A673 (cell line): ENCODE measurements at regions not wholly inside any gene's neighbourhood (a gene's known extent, or its start where the extent isn't known, plus 50 kb on each side); places are given as distances from the start of the nearest gene placed in this dataset.

ENCODE experiments used
- BruUV-seq: library from RNA; stranded (reverse); fragments of 400-500 nt; replicated peaks from 2 replicates; lab custom pipeline; 2021; lab: Mats Ljungman, UMichigan
- CTCF ChIA-PET: fragments of 300-600 bp; sonication (Branson Sonifier 250); formaldehyde crosslinking; loops from one replicate; lab custom pipeline; 2022; ENCODE audit warnings: antibody characterized with exemption; lab: Charles Lee
- POLR2A ChIA-PET: fragments of 300-600 bp; sonication (Branson Sonifier 250); formaldehyde crosslinking; loops from one replicate; lab custom pipeline; 2022; ENCODE audit warnings: antibody characterized with exemption; ENCODE audit not compliant: low non-redundant PET; lab: Charles Lee
- DNase-seq: peaks from one replicate; pipeline ENCODE4 v3.0.0-alpha.2; 2015; ENCODE audit warnings: low spot score
- H3K27ac ChIP-seq: fragments of 200-600 bp; sonication (generic); 2 replicates; pipeline ENCODE4 v1.5.1; 2016; ENCODE audit warnings: mixed run types, low read depth, mild to moderate bottlenecking, mixed read lengths, antibody characterized with exemption, low read length; ENCODE audit not compliant: poor library complexity, severe bottlenecking
- H3K27me3 ChIP-seq: fragments of 200-600 bp; sonication (generic); replicated peaks from 2 replicates; pipeline ENCODE4 v1.6.1; 2017; ENCODE audit warnings: mixed run types, low read depth, mild to moderate bottlenecking, mixed read lengths, antibody characterized with exemption, low read length; ENCODE audit not compliant: insufficient read depth, poor library complexity
- H3K36me3 ChIP-seq: fragments of 200-600 bp; sonication (generic); 2 replicates; pipeline ENCODE4 v1.6.1; 2016; ENCODE audit warnings: mixed run types, mild to moderate bottlenecking, mixed read lengths, antibody characterized with exemption, low read length; ENCODE audit not compliant: insufficient read depth, poor library complexity, severe bottlenecking
- H3K4me1 ChIP-seq: fragments of 200-600 bp; sonication (generic); 2 replicates; pipeline ENCODE4 v1.6.1; 2017; ENCODE audit warnings: mixed run types, mild to moderate bottlenecking, mixed read lengths, antibody characterized with exemption, low read length; ENCODE audit not compliant: insufficient read depth, poor library complexity, severe bottlenecking
- H3K4me3 ChIP-seq: fragments of 200-600 bp; sonication (generic); 2 replicates; pipeline ENCODE4 v1.5.1; 2016; ENCODE audit warnings: low read depth, mixed run types, mild to moderate bottlenecking, mixed read lengths, low read length; ENCODE audit not compliant: poor library complexity, severe bottlenecking
- H3K9me3 ChIP-seq: fragments of 200-600 bp; sonication (generic); 2 replicates; pipeline ENCODE4 v1.6.1; 2016; ENCODE audit warnings: mixed run types, low read depth, mild to moderate bottlenecking, mixed read lengths, antibody characterized with exemption, low read length; ENCODE audit not compliant: poor library complexity, severe bottlenecking
- CTCF ChIP-seq: fragments of 300-800, 200-600 bp; sonication (generic); conservative IDR thresholded peaks from 2 replicates; pipeline ENCODE4 v1.5.1; 2017; ENCODE audit warnings: low read depth, mild to moderate bottlenecking, antibody characterized with exemption, low read length, moderate library complexity, mixed read lengths
- EZH2 ChIP-seq: fragments of 200-600 bp; sonication (generic); IDR thresholded peaks from 2 replicates; pipeline ENCODE4 v1.6.1; 2017; ENCODE audit warnings: borderline replicate concordance, low read depth, mild to moderate bottlenecking, mixed read lengths, antibody characterized with exemption, low read length; ENCODE audit not compliant: poor library complexity, severe bottlenecking
- intact Hi-C: fragments of 100-400 bp; cut with micrococcal nuclease; formaldehyde crosslinking; loops from one replicate; pipeline ENCODE4 v1.10.0; 2022; ENCODE audit not compliant: unreplicated experiment

DNA sequence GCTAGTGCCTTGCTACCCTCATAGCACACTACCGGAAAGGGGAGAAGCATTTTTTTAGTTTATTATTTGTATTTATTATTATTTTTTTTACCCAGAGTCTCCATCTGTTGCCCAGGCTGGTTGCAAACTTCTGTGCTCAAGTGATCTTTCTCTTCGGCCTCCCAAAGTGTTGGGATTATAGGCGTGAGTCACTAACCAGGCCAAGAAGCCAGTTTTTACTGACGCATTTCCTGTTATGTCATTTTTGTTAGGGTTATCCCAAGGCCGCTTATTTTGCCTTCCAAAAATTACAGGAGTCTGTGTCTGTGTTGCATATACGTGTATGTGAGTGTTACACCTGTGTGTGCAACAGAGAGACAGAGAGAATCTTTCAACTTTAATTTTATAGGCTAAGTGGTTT lies 404.5 kb downstream of the GBA3 start:
- no peaks in the 10 kb centered on the region for H3K4me1 ChIP-seq
- BruUV-seq, result no TSS peak
- no peak for DNase-seq
- TF ChIP-seq EZH2, result no peak
- TF ChIP-seq CTCF, result no peak
- H3K9me3 ChIP-seq, result peaks cover 14% of the 10 kb centered on the region
- no peaks in the 10 kb centered on the region for H3K27me3 ChIP-seq
- POLR2A ChIA-PET, result no interaction called here
- no peaks in the 10 kb centered on the region for H3K36me3 ChIP-seq
- CTCF ChIA-PET, result no interaction called here
- no peak overlapping the region for H3K27ac ChIP-seq
- intact Hi-C loops, result no loop called here
- H3K4me3 ChIP-seq, result no peak overlapping the region

GRCh38 chr4:23091711-23092110 lies 399.0 kb downstream of the GBA3 start:
- no peaks in the 10 kb centered on the region for H3K27me3 ChIP-seq
- H3K27ac ChIP-seq, result no peak overlapping the region
- no peaks in the 10 kb centered on the region for H3K4me1 ChIP-seq
- no peak for DNase-seq
- peaks cover 12% of the 10 kb centered on the region for H3K9me3 ChIP-seq
- H3K4me3 ChIP-seq, result no peak overlapping the region
- ChIA-PET POLR2A (no interaction called here), CTCF (no interaction called here)
- intact Hi-C loops, result no loop called here
- no TSS peak for BruUV-seq
- no peaks in the 10 kb centered on the region for H3K36me3 ChIP-seq
- TF ChIP-seq EZH2 (no peak), CTCF (no peak)

GRCh38 chr4:23085249-23085568 lies 392.5 kb downstream of the GBA3 start:
- Histone ChIP-seq H3K36me3 (no peaks in the 10 kb centered on the region), H3K9me3 (peaks cover 11% of the 10 kb centered on the region), H3K4me3 (no peak overlapping the region), H3K4me1 (no peaks in the 10 kb centered on the region), H3K27me3 (no peaks in the 10 kb centered on the region), H3K27ac (no peak overlapping the region)
- intact Hi-C loops, result no loop called here
- ChIA-PET POLR2A (no interaction called here), CTCF (no interaction called here)
- no peak for DNase-seq
- TF ChIP-seq CTCF, result no peak
- no peak for TF ChIP-seq EZH2
- no TSS peak for BruUV-seq
